Prostate gland (tissue), 2 donors: ENCODE measurements at regions not wholly inside any gene's neighbourhood (a gene's known extent, or its start where the extent isn't known, plus 50 kb on each side); places are given as distances from the start of the nearest gene placed in this dataset.

ENCODE experiments used
- CTCF ChIP-seq, 4 experiments: fragments of 200-600 bp in 2 of 4; fragments of 450-650 bp in 2 of 4; sonication (generic) in 2 of 4; IDR thresholded peaks; 1 replicate in 3 of 4; 2 replicates in 1 of 4; pipeline ENCODE4 v1.5.1; 2016 to 2019; ENCODE audit warnings: antibody characterized with exemption in 4 of 4, mild to moderate bottlenecking in 2 of 4, moderate library complexity in 2 of 4
- POLR2A ChIP-seq: fragments of 450-650 bp; IDR thresholded peaks from one replicate; pipeline ENCODE4 v1.6.1; 2016; ENCODE audit warnings: antibody characterized with exemption, mild to moderate bottlenecking
- POLR2AphosphoS5 ChIP-seq: sonication (generic); formaldehyde crosslinking; IDR thresholded peaks from one replicate; pipeline ENCODE4 v1.6.1; 2017; ENCODE audit warnings: antibody characterized with exemption

DNA sequence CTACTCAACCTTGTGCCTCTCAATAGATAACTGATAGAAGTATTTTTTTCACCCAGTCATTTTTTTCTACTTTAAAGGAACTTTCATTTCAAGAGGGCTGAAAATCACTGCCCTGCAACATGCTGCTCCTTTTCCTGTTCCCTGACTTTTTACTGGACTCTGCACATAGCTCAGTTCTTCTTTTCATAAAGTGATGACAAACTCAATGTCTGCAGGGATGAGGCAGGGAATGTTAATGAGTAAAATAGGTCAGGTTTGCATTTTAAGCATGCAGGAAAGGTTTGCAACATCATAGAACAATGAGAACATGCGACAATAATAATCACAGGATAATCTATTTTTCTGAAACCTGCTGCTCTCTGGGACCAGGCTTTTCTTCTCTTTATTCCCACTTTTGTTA is 172.2 kb upstream of the SGCD start:
- no peak for TF ChIP-seq CTCF (IDR thresholded peaks at IDR 0.05)
- TF ChIP-seq POLR2A: no peak
- TF ChIP-seq POLR2AphosphoS5: no peak
